ENCODE measurements at regions not wholly inside any gene's neighbourhood (a gene's known extent, or its start where the extent isn't known, plus 50 kb on each side); places are given as distances from the start of the nearest gene placed in this dataset.

- no peaks in the 10 kb centered on the region for H3K9me3 Mint-ChIP-seq
- no peaks in the 10 kb centered on the region for H3K36me3 Mint-ChIP-seq (ENCODE audit: low read depth)
- no peak overlapping the region for H3K27ac Mint-ChIP-seq
- H3K4me3 Mint-ChIP-seq = no peak overlapping the region
- H3K27me3 Mint-ChIP-seq = peaks cover 3% of the 10 kb centered on the region
- H3K4me1 Mint-ChIP-seq (ENCODE audit: low read depth) = peaks cover 7% of the 10 kb centered on the region
Observed at GRCh38 chr5:143739746-143740145, 72.2 kb upstream of the HMHB1 start.

- no peak overlapping the region for H3K4me3 Mint-ChIP-seq
- peaks cover 7% of the 10 kb centered on the region for H3K4me1 Mint-ChIP-seq (ENCODE audit: low read depth)
- H3K27ac Mint-ChIP-seq = no peak overlapping the region
- no peaks in the 10 kb centered on the region for H3K9me3 Mint-ChIP-seq
- no peaks in the 10 kb centered on the region for H3K27me3 Mint-ChIP-seq
- H3K36me3 Mint-ChIP-seq (ENCODE audit: low read depth) = no peaks in the 10 kb centered on the region
Observed at GRCh38 chr5:143738417-143739401, 73.3 kb upstream of the HMHB1 start.

- H3K36me3 Mint-ChIP-seq (ENCODE audit: low read depth) = no peaks in the 10 kb centered on the region
- H3K4me3 Mint-ChIP-seq = no peak overlapping the region
- no peak overlapping the region for H3K27ac Mint-ChIP-seq
- H3K4me1 Mint-ChIP-seq (ENCODE audit: low read depth) = peaks cover 7% of the 10 kb centered on the region
- no peaks in the 10 kb centered on the region for H3K9me3 Mint-ChIP-seq
- no peaks in the 10 kb centered on the region for H3K27me3 Mint-ChIP-seq
Observed at GRCh38 chr5:143737062-143737461, 74.9 kb upstream of the HMHB1 start.

- no peak overlapping the region for H3K4me3 Mint-ChIP-seq
- H3K27ac Mint-ChIP-seq = no peak overlapping the region
- no peaks in the 10 kb centered on the region for H3K27me3 Mint-ChIP-seq
- H3K36me3 Mint-ChIP-seq (ENCODE audit: low read depth) = no peaks in the 10 kb centered on the region
- no peaks in the 10 kb centered on the region for H3K9me3 Mint-ChIP-seq
- H3K4me1 Mint-ChIP-seq (ENCODE audit: low read depth) = no peaks in the 10 kb centered on the region
Observed at GRCh38 chr5:143734456-143734780, 77.5 kb upstream of the HMHB1 start.

GRCh38 chr5:143733665-143734455 is 78.1 kb upstream of the HMHB1 start:
- Mint-ChIP-seq H3K27me3 (no peaks in the 10 kb centered on the region), H3K9me3 (no peaks in the 10 kb centered on the region), H3K4me1 (ENCODE audit: low read depth) (no peaks in the 10 kb centered on the region), H3K27ac (no peak overlapping the region), H3K4me3 (no peak overlapping the region), H3K36me3 (ENCODE audit: low read depth) (no peaks in the 10 kb centered on the region)

- Mint-ChIP-seq H3K4me3 (no peak overlapping the region), H3K9me3 (no peaks in the 10 kb centered on the region), H3K36me3 (ENCODE audit: low read depth) (no peaks in the 10 kb centered on the region), H3K27me3 (no peaks in the 10 kb centered on the region), H3K4me1 (ENCODE audit: low read depth) (no peaks in the 10 kb centered on the region), H3K27ac (no peak overlapping the region)
Observed at GRCh38 chr5:143732402-143732801, 79.6 kb upstream of the HMHB1 start.

GRCh38 chr5:143730112-143730801 is 81.7 kb upstream of the HMHB1 start:
- Mint-ChIP-seq H3K27me3 (peaks cover 4% of the 10 kb centered on the region), H3K9me3 (no peaks in the 10 kb centered on the region), H3K36me3 (ENCODE audit: low read depth) (peaks cover 3% of the 10 kb centered on the region), H3K27ac (no peak overlapping the region), H3K4me3 (no peak overlapping the region), H3K4me1 (ENCODE audit: low read depth) (no peaks in the 10 kb centered on the region)

GRCh38 chr5:143729334-143729946 is 82.5 kb upstream of the HMHB1 start:
- Mint-ChIP-seq H3K9me3 (peaks cover 7% of the 10 kb centered on the region), H3K27me3 (peaks cover 9% of the 10 kb centered on the region), H3K4me3 (no peak overlapping the region), H3K27ac (no peak overlapping the region), H3K4me1 (ENCODE audit: low read depth) (no peaks in the 10 kb centered on the region), H3K36me3 (ENCODE audit: low read depth) (peaks cover 9% of the 10 kb centered on the region)

- Mint-ChIP-seq H3K36me3 (ENCODE audit: low read depth) (peaks cover 15% of the 10 kb centered on the region), H3K9me3 (peaks cover 16% of the 10 kb centered on the region), H3K27ac (no peak overlapping the region), H3K27me3 (peaks cover 13% of the 10 kb centered on the region), H3K4me3 (no peak overlapping the region), H3K4me1 (ENCODE audit: low read depth) (no peaks in the 10 kb centered on the region)
Observed at GRCh38 chr5:143723159-143723558, 88.8 kb upstream of the HMHB1 start.

GRCh38 chr5:143721925-143722324 is 90.0 kb upstream of the HMHB1 start:
- Mint-ChIP-seq H3K9me3 (peaks cover 16% of the 10 kb centered on the region), H3K27me3 (peaks cover 13% of the 10 kb centered on the region), H3K27ac (no peak overlapping the region), H3K4me3 (no peak overlapping the region), H3K36me3 (ENCODE audit: low read depth) (peaks cover 15% of the 10 kb centered on the region), H3K4me1 (ENCODE audit: low read depth) (no peaks in the 10 kb centered on the region)

GRCh38 chr5:143720689-143721088 is 91.3 kb upstream of the HMHB1 start:
- no peaks in the 10 kb centered on the region for H3K4me1 Mint-ChIP-seq (ENCODE audit: low read depth)
- peaks cover 14% of the 10 kb centered on the region for H3K36me3 Mint-ChIP-seq (ENCODE audit: low read depth)
- no peak overlapping the region for H3K4me3 Mint-ChIP-seq
- peaks cover 12% of the 10 kb centered on the region for H3K27me3 Mint-ChIP-seq
- H3K27ac Mint-ChIP-seq = no peak overlapping the region
- H3K9me3 Mint-ChIP-seq = peaks cover 16% of the 10 kb centered on the region

- Mint-ChIP-seq H3K36me3 (ENCODE audit: low read depth) (no peaks in the 10 kb centered on the region), H3K9me3 (no peaks in the 10 kb centered on the region), H3K27me3 (no peaks in the 10 kb centered on the region), H3K27ac (no peak overlapping the region), H3K4me1 (ENCODE audit: low read depth) (no peaks in the 10 kb centered on the region), H3K4me3 (no peak overlapping the region)
Observed at GRCh38 chr5:143717400-143717799, 94.6 kb upstream of the HMHB1 start.

GRCh38 chr5:143716881-143717280 is 95.1 kb upstream of the HMHB1 start:
- no peak overlapping the region for H3K27ac Mint-ChIP-seq
- H3K36me3 Mint-ChIP-seq (ENCODE audit: low read depth) = no peaks in the 10 kb centered on the region
- H3K9me3 Mint-ChIP-seq = no peaks in the 10 kb centered on the region
- no peaks in the 10 kb centered on the region for H3K4me1 Mint-ChIP-seq (ENCODE audit: low read depth)
- no peak overlapping the region for H3K4me3 Mint-ChIP-seq
- no peaks in the 10 kb centered on the region for H3K27me3 Mint-ChIP-seq

- Mint-ChIP-seq H3K9me3 (no peaks in the 10 kb centered on the region), H3K27ac (no peak overlapping the region), H3K4me3 (no peak overlapping the region), H3K27me3 (no peaks in the 10 kb centered on the region), H3K4me1 (ENCODE audit: low read depth) (no peaks in the 10 kb centered on the region), H3K36me3 (ENCODE audit: low read depth) (no peaks in the 10 kb centered on the region)
Observed at GRCh38 chr5:143715616-143716015, 96.3 kb upstream of the HMHB1 start.
